Tibial artery (tissue), 4 donors: ENCODE measurements at regions not wholly inside any gene's neighbourhood (a gene's known extent, or its start where the extent isn't known, plus 50 kb on each side); places are given as distances from the start of the nearest gene placed in this dataset.

Experiments
- DNase-seq, 2 donors: peaks; one replicate each; pipeline ENCODE4 v3.0.0-alpha.2; 2019
- H3K27ac ChIP-seq, 2 donors: fragments of 200-600 bp; sonication (generic) in 1 of 2; 1 replicate in 1 of 2; 2 replicates in 1 of 2; pipeline ENCODE4 v1.5.1; 2018 to 2019; ENCODE audit warnings: mild to moderate bottlenecking in 1 of 2
- H3K27me3 ChIP-seq, 2 donors: fragments of 200-600 bp; sonication (generic) in 1 of 2; one replicate each; pipeline versions ENCODE4 v1.5.1 to v1.6.0; 2016 to 2019
- H3K36me3 ChIP-seq, 3 donors: fragments of 200-600 bp; sonication (generic) in 2 of 3; one replicate each; pipeline ENCODE4 v1.5.1; 2016 to 2019; ENCODE audit warnings: mild to moderate bottlenecking in 2 of 3
- H3K4me1 ChIP-seq, 4 donors: fragments of 200-600 bp; sonication (generic) in 2 of 4; 1 replicate in 3 of 4; 2 replicates in 1 of 4; pipeline ENCODE4 v1.5.1; 2016 to 2019
- H3K4me3 ChIP-seq, 2 donors: fragments of 200-600 bp; sonication (generic) in 1 of 2; 1 replicate in 1 of 2; 2 replicates in 1 of 2; pipeline ENCODE4 v1.5.1; 2018 to 2019; ENCODE audit warnings: mild to moderate bottlenecking in 2 of 2
- H3K9me3 ChIP-seq, 3 donors: fragments of 200-600 bp; sonication (generic) in 1 of 3; one replicate each; pipeline ENCODE4 v1.5.1; 2016 to 2019
- intact Hi-C: fragments of 100-400 bp; cut with DNase I; formaldehyde crosslinking; loops from one replicate; pipeline ENCODE4 v1.15.0; 2023; ENCODE audit warnings: low total_unique reads
- TF ChIP-seq, protein P1 (sequence below), 2 experiments: fragments of 200-600 bp in 1 of 2; fragments of 450-650 bp in 1 of 2; IDR thresholded peaks; one replicate each; pipeline ENCODE4 v1.5.1; 2017 to 2019; ENCODE audit warnings: antibody characterized with exemption in 2 of 2, mild to moderate bottlenecking in 1 of 2, moderate library complexity in 1 of 2

GRCh38 chr2:104745846-104746245 is 108.1 kb upstream of the POU3F3 start:
- H3K9me3 ChIP-seq = no peaks in the 10 kb centered on the region
- no peaks in the 10 kb centered on the region for H3K36me3 ChIP-seq
- H3K27ac ChIP-seq = no peak overlapping the region
- intact Hi-C loops = no loop called here
- H3K4me1 ChIP-seq = no peaks in the 10 kb centered on the region
- H3K27me3 ChIP-seq = peaks cover 0 to 7% of the 10 kb centered on the region in 2 donors
- no peak overlapping the region for H3K4me3 ChIP-seq
- DNase-seq = no peak
- TF ChIP-seq, protein P1, sequence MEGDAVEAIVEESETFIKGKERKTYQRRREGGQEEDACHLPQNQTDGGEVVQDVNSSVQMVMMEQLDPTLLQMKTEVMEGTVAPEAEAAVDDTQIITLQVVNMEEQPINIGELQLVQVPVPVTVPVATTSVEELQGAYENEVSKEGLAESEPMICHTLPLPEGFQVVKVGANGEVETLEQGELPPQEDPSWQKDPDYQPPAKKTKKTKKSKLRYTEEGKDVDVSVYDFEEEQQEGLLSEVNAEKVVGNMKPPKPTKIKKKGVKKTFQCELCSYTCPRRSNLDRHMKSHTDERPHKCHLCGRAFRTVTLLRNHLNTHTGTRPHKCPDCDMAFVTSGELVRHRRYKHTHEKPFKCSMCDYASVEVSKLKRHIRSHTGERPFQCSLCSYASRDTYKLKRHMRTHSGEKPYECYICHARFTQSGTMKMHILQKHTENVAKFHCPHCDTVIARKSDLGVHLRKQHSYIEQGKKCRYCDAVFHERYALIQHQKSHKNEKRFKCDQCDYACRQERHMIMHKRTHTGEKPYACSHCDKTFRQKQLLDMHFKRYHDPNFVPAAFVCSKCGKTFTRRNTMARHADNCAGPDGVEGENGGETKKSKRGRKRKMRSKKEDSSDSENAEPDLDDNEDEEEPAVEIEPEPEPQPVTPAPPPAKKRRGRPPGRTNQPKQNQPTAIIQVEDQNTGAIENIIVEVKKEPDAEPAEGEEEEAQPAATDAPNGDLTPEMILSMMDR (IDR thresholded peaks at IDR 0.05) = no peak

- Histone ChIP-seq H3K9me3 (no peaks in the 10 kb centered on the region), H3K4me1 (no peaks in the 10 kb centered on the region), H3K36me3 (no peaks in the 10 kb centered on the region), H3K27me3 (peaks cover 0 to 7% of the 10 kb centered on the region in 2 donors), H3K4me3 (no peak overlapping the region), H3K27ac (no peak overlapping the region)
- intact Hi-C loops = no loop called here
- no peak for DNase-seq
- TF ChIP-seq, protein P1 (IDR thresholded peaks at IDR 0.05) = no peak
Measured at GRCh38 chr2:104746299-104746698, 107.6 kb upstream of the POU3F3 start.

DNA sequence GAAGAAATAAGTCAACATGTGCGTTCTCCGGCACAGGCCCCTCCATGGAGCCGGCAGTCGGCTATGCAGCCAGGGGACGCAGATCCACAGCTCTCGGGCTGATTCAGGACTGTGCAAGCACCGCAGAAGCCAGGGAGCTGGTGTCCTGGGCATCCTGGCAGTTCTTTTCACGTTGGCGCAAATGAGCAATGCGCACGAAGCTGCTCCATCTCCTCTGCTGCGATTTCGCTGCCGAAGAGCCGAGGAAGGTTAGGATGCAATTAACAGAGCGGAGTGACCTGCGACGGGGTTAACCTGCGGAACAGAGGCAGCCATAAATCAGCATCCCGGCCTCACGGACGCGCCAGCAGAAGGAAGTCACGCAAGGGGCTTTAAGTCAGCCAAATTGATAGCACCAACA is 107.1 kb upstream of the POU3F3 start:
- no peak for DNase-seq
- intact Hi-C loops = no loop called here
- Histone ChIP-seq H3K4me1 (no peaks in the 10 kb centered on the region), H3K36me3 (no peaks in the 10 kb centered on the region), H3K9me3 (no peaks in the 10 kb centered on the region), H3K4me3 (no peak overlapping the region), H3K27ac (no peak overlapping the region), H3K27me3 (peaks cover 0 to 7% of the 10 kb centered on the region in 2 donors)
- TF ChIP-seq, protein P1 (IDR thresholded peaks at IDR 0.05) = no peak

DNA sequence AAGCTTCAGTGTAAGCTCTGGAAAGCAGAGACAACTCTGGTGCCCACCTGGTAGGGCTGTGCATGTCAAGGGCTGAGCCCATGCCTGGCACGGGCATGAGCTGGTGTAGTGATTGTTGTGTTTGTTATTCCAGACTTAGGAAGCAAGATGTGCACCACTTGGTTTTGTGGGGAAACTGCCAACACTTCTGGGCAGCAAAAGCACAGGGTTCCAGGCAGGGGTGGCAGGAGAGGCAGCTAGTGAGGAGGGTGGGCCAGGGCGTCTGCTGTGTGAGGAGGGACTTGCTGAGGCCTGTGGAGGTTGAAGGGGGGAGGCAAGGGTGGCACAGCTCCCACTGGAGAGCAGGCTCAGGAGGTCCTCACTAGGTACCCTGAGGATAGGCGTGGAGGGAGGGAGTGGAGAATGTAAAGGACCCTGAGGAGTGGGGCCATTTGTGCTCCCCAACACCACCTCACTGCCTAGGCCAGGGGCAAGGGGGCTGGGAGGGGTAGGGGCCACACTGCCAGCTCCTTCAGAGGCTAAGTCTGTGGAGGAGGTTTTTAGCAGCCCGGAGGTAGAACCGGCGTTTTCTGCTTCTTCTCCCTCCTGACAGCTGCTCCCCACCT is 104.0 kb upstream of the POU3F3 start:
- H3K9me3 ChIP-seq = no peaks in the 10 kb centered on the region
- no peaks in the 10 kb centered on the region for H3K4me1 ChIP-seq
- H3K27ac ChIP-seq = no peak overlapping the region
- DNase-seq = no peak
- TF ChIP-seq, protein P1 (IDR thresholded peaks at IDR 0.05) = no peak
- intact Hi-C loops = no loop called here
- H3K36me3 ChIP-seq = no peaks in the 10 kb centered on the region
- H3K27me3 ChIP-seq = peaks cover 0 to 10% of the 10 kb centered on the region in 2 donors
- H3K4me3 ChIP-seq = no peak overlapping the region

DNA sequence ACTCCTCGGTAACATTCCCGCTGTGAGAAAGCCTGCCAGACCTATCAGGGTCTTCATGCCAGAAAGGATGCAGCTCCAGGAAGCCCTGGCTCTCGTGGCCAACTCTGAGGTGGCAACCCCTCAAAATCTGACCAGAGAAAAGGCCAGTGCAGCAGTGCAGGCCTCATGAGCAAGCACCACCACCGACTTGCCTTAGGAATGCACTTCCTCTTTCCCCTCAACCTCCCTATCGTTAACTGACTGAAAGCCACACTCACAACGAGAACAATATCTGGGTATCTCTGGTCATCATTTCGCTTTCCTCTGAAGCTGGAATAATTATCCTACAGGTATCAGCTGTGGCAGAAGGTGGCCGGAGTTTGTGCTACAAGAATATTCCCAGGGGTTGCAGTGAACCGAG is 101.4 kb upstream of the POU3F3 start:
- Histone ChIP-seq H3K4me1 (no peaks in the 10 kb centered on the region), H3K27me3 (peaks cover 0 to 5% of the 10 kb centered on the region in 2 donors), H3K36me3 (no peaks in the 10 kb centered on the region), H3K9me3 (no peaks in the 10 kb centered on the region), H3K27ac (no peak overlapping the region), H3K4me3 (no peak overlapping the region)
- intact Hi-C loops = no loop called here
- DNase-seq = no peak
- TF ChIP-seq, protein P1 (IDR thresholded peaks at IDR 0.05) = no peak
